ENCODE measurements at regions not wholly inside any gene's neighbourhood (a gene's known extent, or its start where the extent isn't known, plus 50 kb on each side); places are given as distances from the start of the nearest gene placed in this dataset.

GRCh38 chr3:34881026-34881425 lies 758.3 kb upstream of the ARPP21 start:
- TF ChIP-seq CTCF (IDR thresholded peaks at IDR 0.05) (no peak), POLR2A (IDR thresholded peaks at IDR 0.05) (no peak)

All from esophagus squamous epithelium (tissue), 4 donors.